ENCODE measurements at regions not wholly inside any gene's neighbourhood (a gene's known extent, or its start where the extent isn't known, plus 50 kb on each side); places are given as distances from the start of the nearest gene placed in this dataset.
"Not testable (repeated sequence)": the region's sequence is repeated elsewhere in the genome, so short reads cannot be mapped to it uniquely, and the experiment has no call there.

DNA sequence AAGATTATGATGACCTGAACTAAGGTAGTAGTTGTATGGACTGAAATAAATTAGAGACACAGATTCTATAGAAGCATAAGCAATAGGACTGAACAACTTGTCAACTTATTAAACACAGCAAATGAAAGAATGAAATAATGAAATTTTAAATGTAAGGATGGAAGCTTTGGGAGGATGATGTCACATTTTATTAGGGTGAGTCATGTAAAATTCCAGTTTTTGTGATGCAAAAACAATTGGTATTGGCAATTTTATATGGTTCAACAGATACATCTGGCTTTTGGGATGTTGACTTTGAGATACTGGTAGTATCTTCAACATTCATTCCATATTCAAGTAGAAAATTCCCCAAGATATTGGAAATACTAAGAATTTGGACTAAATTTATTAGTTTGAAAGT lies 72.7 kb upstream of the IL15 start:
- no peaks in the 10 kb centered on the region for H3K36me3 Mint-ChIP-seq (ENCODE audit: low read depth)
- H3K4me1 Mint-ChIP-seq, result no peaks in the 10 kb centered on the region
- no peaks in the 10 kb centered on the region for H3K9me3 Mint-ChIP-seq
- intact Hi-C loops (cut with micrococcal nuclease), result no loop called here
- H3K27me3 Mint-ChIP-seq, result no peaks in the 10 kb centered on the region
- no peak overlapping the region for H3K4me3 Mint-ChIP-seq
- no peak overlapping the region for H3K27ac Mint-ChIP-seq
- DNase-seq, result no peak

DNA sequence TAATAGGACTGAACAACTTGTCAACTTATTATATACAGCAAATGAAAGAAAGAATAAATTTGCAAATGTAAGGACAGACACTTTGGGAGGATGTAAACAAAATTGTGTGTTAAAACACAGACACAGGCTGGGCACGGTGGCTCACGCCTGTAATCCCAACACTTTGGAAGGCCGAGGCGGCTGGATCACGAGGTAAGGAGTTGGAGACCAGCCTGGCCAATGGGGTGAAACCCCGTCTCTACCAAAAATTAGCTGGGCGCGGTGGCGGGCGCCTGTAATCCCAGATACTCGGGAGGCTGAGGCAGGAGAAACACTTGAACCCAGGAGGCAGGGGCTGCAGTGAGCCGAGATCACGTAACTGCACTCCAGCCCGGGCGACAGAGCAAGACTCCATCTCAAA lies 71.4 kb upstream of the IL15 start:
- H3K36me3 Mint-ChIP-seq (ENCODE audit: low read depth); H3K27ac Mint-ChIP-seq; intact Hi-C loops (cut with micrococcal nuclease); H3K27me3 Mint-ChIP-seq; H3K9me3 Mint-ChIP-seq; H3K4me1 Mint-ChIP-seq; H3K4me3 Mint-ChIP-seq; DNase-seq: not testable (repeated sequence)

DNA sequence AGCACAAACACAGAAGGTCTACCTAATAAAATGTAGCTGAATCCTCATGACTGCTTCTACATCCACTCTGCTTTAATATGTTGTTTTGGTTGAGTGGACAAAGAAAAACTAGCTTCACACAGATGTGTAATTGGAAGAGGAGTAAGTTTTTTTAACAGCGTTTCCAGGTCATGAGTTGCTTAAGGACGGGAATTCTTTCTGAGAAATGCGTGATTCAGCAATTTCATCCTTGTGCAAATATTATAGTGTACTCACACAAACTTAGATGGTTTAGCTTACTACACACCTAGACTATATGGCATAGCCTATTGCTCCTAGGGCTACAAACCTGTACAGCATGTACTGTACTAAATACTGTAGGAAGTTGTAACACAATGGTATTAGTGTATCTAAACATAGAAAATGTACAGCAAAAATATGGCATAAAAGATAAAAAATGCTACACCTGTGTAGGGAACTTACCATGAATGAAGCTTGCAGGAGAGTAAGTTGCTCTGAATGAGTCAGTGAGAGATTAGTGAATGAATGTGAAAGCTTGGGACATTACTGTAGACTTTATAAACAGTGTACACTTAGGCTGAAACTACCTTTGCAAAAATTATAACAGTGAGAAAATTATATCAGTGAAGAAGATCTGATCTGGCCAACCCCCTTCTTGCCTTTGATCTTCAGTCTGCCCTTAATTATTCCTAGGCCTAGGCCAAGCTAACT lies 70.8 kb upstream of the IL15 start:
- H3K27ac Mint-ChIP-seq, result no peak overlapping the region
- intact Hi-C loops (cut with micrococcal nuclease), result no loop called here
- no peaks in the 10 kb centered on the region for H3K27me3 Mint-ChIP-seq
- DNase-seq, result no peak
- H3K4me3 Mint-ChIP-seq, result no peak overlapping the region
- no peaks in the 10 kb centered on the region for H3K4me1 Mint-ChIP-seq
- H3K36me3 Mint-ChIP-seq (ENCODE audit: low read depth), result no peaks in the 10 kb centered on the region
- no peaks in the 10 kb centered on the region for H3K9me3 Mint-ChIP-seq

GRCh38 chr4:141567326-141567915 lies 69.0 kb upstream of the IL15 start:
- no peaks in the 10 kb centered on the region for H3K27me3 Mint-ChIP-seq
- DNase-seq, result no peak
- H3K4me3 Mint-ChIP-seq, result no peak overlapping the region
- no peaks in the 10 kb centered on the region for H3K36me3 Mint-ChIP-seq (ENCODE audit: low read depth)
- H3K4me1 Mint-ChIP-seq, result no peaks in the 10 kb centered on the region
- intact Hi-C loops (cut with micrococcal nuclease), result no loop called here
- no peaks in the 10 kb centered on the region for H3K9me3 Mint-ChIP-seq
- H3K27ac Mint-ChIP-seq, result no peak overlapping the region

- Mint-ChIP-seq H3K27me3 (no peaks in the 10 kb centered on the region), H3K27ac (no peak overlapping the region), H3K9me3 (no peaks in the 10 kb centered on the region), H3K36me3 (ENCODE audit: low read depth) (no peaks in the 10 kb centered on the region), H3K4me1 (no peaks in the 10 kb centered on the region), H3K4me3 (no peak overlapping the region)
- no peak for DNase-seq
- intact Hi-C loops (cut with micrococcal nuclease), result no loop called here
These were observed 67.2 kb upstream of the IL15 start for GRCh38 chr4:141569141-141569540.

DNA sequence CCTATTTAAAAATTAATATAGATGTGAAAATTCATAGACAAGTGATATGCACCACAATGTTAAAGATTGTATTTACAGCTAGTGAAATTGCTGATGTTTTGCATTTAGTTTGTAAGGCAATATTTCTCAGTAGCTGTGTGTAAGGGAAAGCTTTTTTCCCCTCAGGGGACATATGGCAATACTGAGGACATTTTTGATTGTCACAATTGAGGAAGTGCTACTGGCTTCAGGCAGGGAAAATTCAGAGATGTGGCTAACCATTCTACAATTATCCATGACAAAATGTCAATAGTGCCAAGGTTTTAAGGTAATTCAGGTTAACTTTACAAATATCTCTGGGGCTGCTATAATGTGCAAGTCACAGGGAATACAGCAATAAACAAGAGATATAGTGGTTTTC lies 66.1 kb upstream of the IL15 start:
- Mint-ChIP-seq H3K4me1 (no peaks in the 10 kb centered on the region), H3K9me3 (no peaks in the 10 kb centered on the region), H3K36me3 (ENCODE audit: low read depth) (no peaks in the 10 kb centered on the region), H3K27me3 (no peaks in the 10 kb centered on the region), H3K27ac (no peak overlapping the region), H3K4me3 (no peak overlapping the region)
- no peak for DNase-seq
- intact Hi-C loops (cut with micrococcal nuclease), result no loop called here

GRCh38 chr4:141571362-141571761 lies 65.0 kb upstream of the IL15 start:
- no peak overlapping the region for H3K27ac Mint-ChIP-seq
- H3K36me3 Mint-ChIP-seq (ENCODE audit: low read depth), result no peaks in the 10 kb centered on the region
- no peak overlapping the region for H3K4me3 Mint-ChIP-seq
- no peaks in the 10 kb centered on the region for H3K27me3 Mint-ChIP-seq
- intact Hi-C loops (cut with micrococcal nuclease), result no loop called here
- no peak for DNase-seq
- H3K4me1 Mint-ChIP-seq, result no peaks in the 10 kb centered on the region
- H3K9me3 Mint-ChIP-seq, result no peaks in the 10 kb centered on the region

DNA sequence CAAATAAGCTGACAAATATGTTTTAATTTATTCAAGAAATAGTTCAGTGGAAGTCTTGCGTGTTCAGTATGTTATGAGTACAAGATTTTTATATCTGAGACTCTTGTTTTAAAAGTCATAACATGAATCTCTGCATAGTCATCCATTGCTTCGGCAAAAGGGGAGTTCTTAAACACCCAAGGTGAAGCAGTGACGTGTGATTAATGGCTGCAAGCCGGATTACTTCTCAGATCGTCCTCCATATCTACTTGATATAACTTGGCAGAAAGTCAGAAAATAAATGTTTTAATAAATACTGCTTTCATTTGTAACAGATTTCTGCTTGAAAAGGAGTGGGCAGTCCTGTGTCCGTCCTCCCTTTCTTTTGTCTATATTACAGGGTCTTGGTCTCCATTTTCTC lies 64.6 kb upstream of the IL15 start:
- Mint-ChIP-seq H3K36me3 (ENCODE audit: low read depth) (no peaks in the 10 kb centered on the region), H3K4me1 (no peaks in the 10 kb centered on the region), H3K4me3 (no peak overlapping the region), H3K27me3 (no peaks in the 10 kb centered on the region), H3K27ac (no peak overlapping the region), H3K9me3 (no peaks in the 10 kb centered on the region)
- intact Hi-C loops (cut with micrococcal nuclease), result no loop called here
- DNase-seq, result no peak

- no peak for DNase-seq
- Mint-ChIP-seq H3K9me3 (no peaks in the 10 kb centered on the region), H3K4me1 (no peaks in the 10 kb centered on the region), H3K4me3 (no peak overlapping the region), H3K27ac (no peak overlapping the region), H3K27me3 (no peaks in the 10 kb centered on the region), H3K36me3 (ENCODE audit: low read depth) (no peaks in the 10 kb centered on the region)
- intact Hi-C loops (cut with micrococcal nuclease), result no loop called here
These were observed 62.7 kb upstream of the IL15 start for GRCh38 chr4:141573678-141574077.

DNA sequence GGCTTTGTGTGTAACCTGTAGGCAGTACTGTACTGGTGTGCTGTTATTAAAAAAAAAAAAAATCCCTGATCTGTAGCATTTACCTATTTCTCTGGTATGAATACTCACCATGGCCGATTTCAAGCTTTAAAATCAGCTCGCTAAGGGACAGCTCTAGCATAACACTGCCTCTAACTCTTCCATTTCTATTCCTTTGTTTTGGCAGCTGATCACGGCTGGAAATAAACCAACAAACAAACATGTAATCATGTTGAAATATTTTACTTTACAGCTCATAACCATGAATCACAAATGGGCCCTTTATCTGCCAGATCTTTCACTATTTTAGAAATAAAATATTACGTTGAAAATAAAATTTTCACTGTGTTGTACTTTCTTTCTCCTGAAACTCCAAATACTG lies 60.5 kb upstream of the IL15 start:
- Mint-ChIP-seq H3K36me3 (ENCODE audit: low read depth) (no peaks in the 10 kb centered on the region), H3K9me3 (no peaks in the 10 kb centered on the region), H3K27ac (no peak overlapping the region), H3K4me3 (no peak overlapping the region), H3K4me1 (no peaks in the 10 kb centered on the region), H3K27me3 (no peaks in the 10 kb centered on the region)
- intact Hi-C loops (cut with micrococcal nuclease), result no loop called here
- DNase-seq, result no peak

DNA sequence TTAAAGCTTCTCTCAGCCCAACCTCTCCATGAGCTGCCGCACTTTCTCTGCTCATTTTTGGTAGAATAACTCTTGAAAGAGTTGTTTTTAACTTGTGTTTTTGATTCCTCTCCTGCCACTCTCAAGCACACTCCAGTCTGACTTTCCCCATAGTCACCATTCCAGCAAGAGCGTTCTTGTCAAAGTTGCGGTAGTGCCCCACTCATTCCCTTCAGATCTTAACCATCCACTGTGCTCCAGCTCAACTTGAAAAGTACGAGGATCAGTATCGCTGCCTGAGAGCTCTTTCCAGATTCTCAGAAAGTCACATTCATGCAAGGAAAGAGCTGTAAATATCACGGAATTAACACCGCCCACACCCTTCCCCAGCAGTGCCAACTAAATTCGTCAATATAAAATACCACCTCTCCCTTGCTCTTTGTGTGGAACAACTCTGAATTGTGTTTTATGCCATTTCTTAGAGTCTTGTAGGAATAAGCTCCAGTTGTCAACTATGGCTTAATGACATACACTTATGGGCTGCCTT lies 59.7 kb upstream of the IL15 start:
- no peak for DNase-seq
- Mint-ChIP-seq H3K27me3 (no peaks in the 10 kb centered on the region), H3K36me3 (ENCODE audit: low read depth) (no peaks in the 10 kb centered on the region), H3K4me3 (no peak overlapping the region), H3K4me1 (no peaks in the 10 kb centered on the region), H3K27ac (no peak overlapping the region), H3K9me3 (no peaks in the 10 kb centered on the region)
- intact Hi-C loops (cut with micrococcal nuclease), result no loop called here

- Mint-ChIP-seq H3K27ac (no peak overlapping the region), H3K4me3 (no peak overlapping the region), H3K36me3 (ENCODE audit: low read depth) (no peaks in the 10 kb centered on the region)
These were observed 57.9 kb upstream of the IL15 start for GRCh38 chr4:141578451-141578850.

DNA sequence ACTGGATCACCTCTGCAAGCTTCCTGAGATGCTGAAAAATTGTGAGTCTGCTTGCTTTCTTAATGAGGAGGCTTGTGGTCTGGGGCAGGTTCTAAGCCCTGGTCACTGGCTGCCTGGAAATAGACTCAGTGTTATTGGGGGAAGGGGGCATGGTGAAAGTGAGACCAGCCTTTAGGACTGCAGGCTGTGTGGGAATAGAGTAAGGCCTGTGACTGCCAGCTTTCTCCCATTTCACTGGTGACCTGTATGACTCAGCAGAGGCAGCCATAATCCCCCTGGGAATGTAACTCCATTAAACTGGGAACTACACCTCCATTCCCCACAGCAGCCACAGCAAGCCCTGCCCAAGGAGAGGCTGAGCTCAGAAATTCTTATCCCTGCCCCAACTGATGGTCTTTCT lies 55.9 kb upstream of the IL15 start:
- H3K36me3 Mint-ChIP-seq (ENCODE audit: low read depth), result no peaks in the 10 kb centered on the region
- H3K27ac Mint-ChIP-seq, result no peak overlapping the region
- H3K4me1 Mint-ChIP-seq, result no peaks in the 10 kb centered on the region
- no peak overlapping the region for H3K4me3 Mint-ChIP-seq
- DNase-seq, result no peak
- intact Hi-C loops (cut with micrococcal nuclease), result no loop called here
- no peaks in the 10 kb centered on the region for H3K9me3 Mint-ChIP-seq
- no peaks in the 10 kb centered on the region for H3K27me3 Mint-ChIP-seq

More at GRCh38 chr4:141578451-141578850, 57.9 kb upstream of the IL15 start:
- H3K9me3 Mint-ChIP-seq, result no peaks in the 10 kb centered on the region
- DNase-seq, result no peak
- intact Hi-C loops (cut with micrococcal nuclease), result no loop called here
- no peaks in the 10 kb centered on the region for H3K4me1 Mint-ChIP-seq
- no peaks in the 10 kb centered on the region for H3K27me3 Mint-ChIP-seq
